HL-60 (cell line): ENCODE measurements at regions not wholly inside any gene's neighbourhood (a gene's known extent, or its start where the extent isn't known, plus 50 kb on each side); places are given as distances from the start of the nearest gene placed in this dataset.
"Not testable (repeated sequence)": the region's sequence is repeated elsewhere in the genome, so short reads cannot be mapped to it uniquely, and the experiment has no call there.

Experiments
- GABPA ChIP-seq: IDR thresholded peaks from 2 replicates; pipeline ENCODE4 v1.6.1; 2012; ENCODE audit warnings: low read depth
- POLR2AphosphoS5 ChIP-seq: IDR thresholded peaks from 2 replicates; pipeline ENCODE4 v1.6.1; 2012; ENCODE audit warnings: low read depth
- SPI1 ChIP-seq: IDR thresholded peaks from 2 replicates; pipeline ENCODE4 v1.6.1; 2012; ENCODE audit warnings: low read depth, mild to moderate bottlenecking, borderline replicate concordance
- TF ChIP-seq, protein P1 (sequence below): IDR thresholded peaks from one replicate; pipeline ENCODE4 v1.5.1; 2011; ENCODE audit warnings: low read length, control low read depth, inconsistent platforms; ENCODE audit not compliant: insufficient read depth
- TF ChIP-seq, protein P2 (sequence below): IDR thresholded peaks from 2 replicates; pipeline ENCODE4 v1.6.1; 2012; ENCODE audit warnings: low read depth; ENCODE audit not compliant: insufficient replicate concordance

DNA sequence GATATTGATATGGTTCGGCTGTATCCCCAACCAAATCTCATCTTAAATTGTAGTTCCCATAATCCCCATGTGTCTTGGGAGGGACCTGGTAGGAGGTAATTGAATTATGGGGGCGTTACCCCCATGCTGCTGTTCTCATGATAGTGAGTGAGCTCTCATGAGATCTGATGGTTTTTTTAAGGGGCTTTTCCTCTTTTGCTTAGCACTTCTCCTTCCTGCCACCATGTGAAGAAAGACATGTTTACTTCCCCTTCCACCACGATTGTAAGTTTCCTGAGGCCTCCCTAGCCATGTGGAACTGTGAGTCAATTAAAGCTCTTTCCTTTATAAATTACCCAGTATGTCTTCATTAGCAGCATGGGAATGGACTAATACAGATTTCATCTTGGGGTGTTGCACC is 358.6 kb downstream of the TXNL1 start:
- TF ChIP-seq, protein P1, sequence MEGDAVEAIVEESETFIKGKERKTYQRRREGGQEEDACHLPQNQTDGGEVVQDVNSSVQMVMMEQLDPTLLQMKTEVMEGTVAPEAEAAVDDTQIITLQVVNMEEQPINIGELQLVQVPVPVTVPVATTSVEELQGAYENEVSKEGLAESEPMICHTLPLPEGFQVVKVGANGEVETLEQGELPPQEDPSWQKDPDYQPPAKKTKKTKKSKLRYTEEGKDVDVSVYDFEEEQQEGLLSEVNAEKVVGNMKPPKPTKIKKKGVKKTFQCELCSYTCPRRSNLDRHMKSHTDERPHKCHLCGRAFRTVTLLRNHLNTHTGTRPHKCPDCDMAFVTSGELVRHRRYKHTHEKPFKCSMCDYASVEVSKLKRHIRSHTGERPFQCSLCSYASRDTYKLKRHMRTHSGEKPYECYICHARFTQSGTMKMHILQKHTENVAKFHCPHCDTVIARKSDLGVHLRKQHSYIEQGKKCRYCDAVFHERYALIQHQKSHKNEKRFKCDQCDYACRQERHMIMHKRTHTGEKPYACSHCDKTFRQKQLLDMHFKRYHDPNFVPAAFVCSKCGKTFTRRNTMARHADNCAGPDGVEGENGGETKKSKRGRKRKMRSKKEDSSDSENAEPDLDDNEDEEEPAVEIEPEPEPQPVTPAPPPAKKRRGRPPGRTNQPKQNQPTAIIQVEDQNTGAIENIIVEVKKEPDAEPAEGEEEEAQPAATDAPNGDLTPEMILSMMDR: not testable (repeated sequence)
- not testable (repeated sequence) for TF ChIP-seq POLR2AphosphoS5, GABPA
- TF ChIP-seq SPI1: peak; percentile 86
- TF ChIP-seq, protein P2, sequence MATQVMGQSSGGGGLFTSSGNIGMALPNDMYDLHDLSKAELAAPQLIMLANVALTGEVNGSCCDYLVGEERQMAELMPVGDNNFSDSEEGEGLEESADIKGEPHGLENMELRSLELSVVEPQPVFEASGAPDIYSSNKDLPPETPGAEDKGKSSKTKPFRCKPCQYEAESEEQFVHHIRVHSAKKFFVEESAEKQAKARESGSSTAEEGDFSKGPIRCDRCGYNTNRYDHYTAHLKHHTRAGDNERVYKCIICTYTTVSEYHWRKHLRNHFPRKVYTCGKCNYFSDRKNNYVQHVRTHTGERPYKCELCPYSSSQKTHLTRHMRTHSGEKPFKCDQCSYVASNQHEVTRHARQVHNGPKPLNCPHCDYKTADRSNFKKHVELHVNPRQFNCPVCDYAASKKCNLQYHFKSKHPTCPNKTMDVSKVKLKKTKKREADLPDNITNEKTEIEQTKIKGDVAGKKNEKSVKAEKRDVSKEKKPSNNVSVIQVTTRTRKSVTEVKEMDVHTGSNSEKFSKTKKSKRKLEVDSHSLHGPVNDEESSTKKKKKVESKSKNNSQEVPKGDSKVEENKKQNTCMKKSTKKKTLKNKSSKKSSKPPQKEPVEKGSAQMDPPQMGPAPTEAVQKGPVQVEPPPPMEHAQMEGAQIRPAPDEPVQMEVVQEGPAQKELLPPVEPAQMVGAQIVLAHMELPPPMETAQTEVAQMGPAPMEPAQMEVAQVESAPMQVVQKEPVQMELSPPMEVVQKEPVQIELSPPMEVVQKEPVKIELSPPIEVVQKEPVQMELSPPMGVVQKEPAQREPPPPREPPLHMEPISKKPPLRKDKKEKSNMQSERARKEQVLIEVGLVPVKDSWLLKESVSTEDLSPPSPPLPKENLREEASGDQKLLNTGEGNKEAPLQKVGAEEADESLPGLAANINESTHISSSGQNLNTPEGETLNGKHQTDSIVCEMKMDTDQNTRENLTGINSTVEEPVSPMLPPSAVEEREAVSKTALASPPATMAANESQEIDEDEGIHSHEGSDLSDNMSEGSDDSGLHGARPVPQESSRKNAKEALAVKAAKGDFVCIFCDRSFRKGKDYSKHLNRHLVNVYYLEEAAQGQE: not testable (repeated sequence)
